K562 (cell line): ENCODE measurements at regions not wholly inside any gene's neighbourhood (a gene's known extent, or its start where the extent isn't known, plus 50 kb on each side); places are given as distances from the start of the nearest gene placed in this dataset.

Experiments used
- CBFB ChIP-seq: sonication (generic); formaldehyde crosslinking; IDR thresholded peaks from 2 replicates; pipeline ENCODE4 v1.4.0; 2020; ENCODE audit warnings: mild to moderate bottlenecking, missing genetic modification reagents
- EZH2 ChIP-seq: IDR thresholded peaks from 2 replicates; pipeline ENCODE4 v1.6.1; 2012; ENCODE audit warnings: low read depth, mild to moderate bottlenecking, inconsistent platforms, low read length, borderline replicate concordance
- HCFC1 ChIP-seq: IDR thresholded peaks from 2 replicates; pipeline ENCODE4 v1.6.1; 2012; ENCODE audit warnings: low read depth, low read length, improper control_type of control experiment
- HMGXB4 ChIP-seq: sonication (generic); formaldehyde crosslinking; IDR thresholded peaks from 2 replicates; pipeline ENCODE4 v1.8.1; 2023; ENCODE audit warnings: mild to moderate bottlenecking, missing genetic modification reagents
- L3MBTL2 ChIP-seq: fragments of 450-650 bp; IDR thresholded peaks from 2 replicates; pipeline ENCODE4 v1.6.1; 2016; ENCODE audit warnings: mild to moderate bottlenecking, moderate library complexity
- LCOR ChIP-seq: sonication (generic); formaldehyde crosslinking; IDR thresholded peaks from 2 replicates; pipeline ENCODE4 v1.8.0; 2022; ENCODE audit warnings: mild to moderate bottlenecking, missing genetic modification reagents
- REST ChIP-seq, 2 experiments: fragments of 450-650 bp; formaldehyde crosslinking in 1 of 2; IDR thresholded peaks; 2 replicates each; pipeline versions ENCODE4 v1.4.0 to v1.6.1; 2014 to 2020; ENCODE audit warnings: mild to moderate bottlenecking in 2 of 2, borderline replicate concordance in 1 of 2, low read depth in 1 of 2
- SIN3A ChIP-seq, 2 experiments: fragments of 150-350 bp in 1 of 2; IDR thresholded peaks; 2 replicates each; pipeline ENCODE4 v1.6.1; 2011 to 2016; ENCODE audit warnings: borderline replicate concordance in 2 of 2, low read depth in 2 of 2, low read length in 2 of 2, mild to moderate bottlenecking in 2 of 2, moderate library complexity in 2 of 2; ENCODE audit not compliant: control insufficient read depth in 1 of 2
- TEAD4 ChIP-seq, 2 experiments: sonication (generic) in 1 of 2; formaldehyde crosslinking in 1 of 2; IDR thresholded peaks; 2 replicates each; pipeline versions ENCODE4 v1.6.1 to v1.8.0; 2012 to 2022; ENCODE audit warnings: borderline replicate concordance in 1 of 2, inconsistent platforms in 1 of 2, low read length in 1 of 2, mild to moderate bottlenecking in 1 of 2, missing genetic modification reagents in 1 of 2
- ZFP36 ChIP-seq: fragments of 150-350 bp; IDR thresholded peaks from 2 replicates; pipeline ENCODE4 v1.6.1; 2018; ENCODE audit warnings: low read length, low read depth; ENCODE audit not compliant: partially characterized antibody
- TF ChIP-seq, protein P1 (sequence below), 3 experiments: IDR thresholded peaks in 2 of 3; conservative IDR thresholded peaks in 1 of 3; 2 replicates each; pipeline ENCODE4 v1.5.1; 2011 to 2012; ENCODE audit warnings: low read length in 3 of 3, mild to moderate bottlenecking in 3 of 3, control low read depth in 2 of 3, improper control_type of control experiment in 1 of 3, inconsistent platforms in 1 of 3, low read depth in 1 of 3, mixed read lengths in 1 of 3, moderate library complexity in 1 of 3; ENCODE audit not compliant: insufficient read depth in 2 of 3

DNA sequence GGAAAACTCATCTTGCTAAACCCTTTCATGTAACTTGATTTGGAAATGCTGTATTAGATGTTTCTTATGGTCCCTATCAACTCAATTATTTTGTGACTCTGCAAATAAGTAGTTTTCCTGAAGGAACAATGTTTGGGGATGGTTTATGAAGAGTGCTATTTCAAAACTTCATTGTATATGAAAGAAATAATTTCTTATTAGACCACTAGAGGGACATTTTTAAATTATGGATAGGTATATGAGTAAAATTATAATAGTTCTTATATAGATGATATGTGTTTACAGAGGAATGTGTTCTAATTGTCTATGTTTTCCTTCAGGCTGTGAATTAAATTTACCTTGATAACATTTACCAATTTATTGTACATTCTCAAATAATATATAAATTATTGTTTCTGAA lies 509.4 kb upstream of the RAG2 start:
- no peak for TF ChIP-seq LCOR (CRISPR knock-in tag)
- no peak for TF ChIP-seq TEAD4 (IDR thresholded peaks at IDR 0.05; ENCODE audit: low read length)
- no peak for TF ChIP-seq TEAD4 (CRISPR knock-in tag; IDR thresholded peaks at IDR 0.05; ENCODE audit: borderline replicate concordance)
- TF ChIP-seq HCFC1: no peak
- no peak for TF ChIP-seq SIN3A (IDR thresholded peaks at IDR 0.05; ENCODE audit: borderline replicate concordance in 2 of 2, control insufficient read depth in 1 of 2, low read depth in 2 of 2, low read length in 2 of 2)
- no peak for TF ChIP-seq HMGXB4 (CRISPR knock-in tag)
- no peak for TF ChIP-seq L3MBTL2
- no peak for TF ChIP-seq EZH2
- TF ChIP-seq, protein P1, sequence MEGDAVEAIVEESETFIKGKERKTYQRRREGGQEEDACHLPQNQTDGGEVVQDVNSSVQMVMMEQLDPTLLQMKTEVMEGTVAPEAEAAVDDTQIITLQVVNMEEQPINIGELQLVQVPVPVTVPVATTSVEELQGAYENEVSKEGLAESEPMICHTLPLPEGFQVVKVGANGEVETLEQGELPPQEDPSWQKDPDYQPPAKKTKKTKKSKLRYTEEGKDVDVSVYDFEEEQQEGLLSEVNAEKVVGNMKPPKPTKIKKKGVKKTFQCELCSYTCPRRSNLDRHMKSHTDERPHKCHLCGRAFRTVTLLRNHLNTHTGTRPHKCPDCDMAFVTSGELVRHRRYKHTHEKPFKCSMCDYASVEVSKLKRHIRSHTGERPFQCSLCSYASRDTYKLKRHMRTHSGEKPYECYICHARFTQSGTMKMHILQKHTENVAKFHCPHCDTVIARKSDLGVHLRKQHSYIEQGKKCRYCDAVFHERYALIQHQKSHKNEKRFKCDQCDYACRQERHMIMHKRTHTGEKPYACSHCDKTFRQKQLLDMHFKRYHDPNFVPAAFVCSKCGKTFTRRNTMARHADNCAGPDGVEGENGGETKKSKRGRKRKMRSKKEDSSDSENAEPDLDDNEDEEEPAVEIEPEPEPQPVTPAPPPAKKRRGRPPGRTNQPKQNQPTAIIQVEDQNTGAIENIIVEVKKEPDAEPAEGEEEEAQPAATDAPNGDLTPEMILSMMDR (IDR thresholded peaks at IDR 0.05 in 2 of 3, conservative IDR thresholded peaks at IDR 0.05 in 1 of 3; ENCODE audit: insufficient read depth in 2 of 3, low read depth in 1 of 3, low read length in 3 of 3): no peak
- no peak for TF ChIP-seq CBFB (CRISPR knock-in tag)
- no peak for TF ChIP-seq ZFP36
- TF ChIP-seq REST (IDR thresholded peaks at IDR 0.05; ENCODE audit: borderline replicate concordance): no peak
- TF ChIP-seq REST (CRISPR knock-in tag; IDR thresholded peaks at IDR 0.05; ENCODE audit: low read depth): no peak
